Activated T-helper 2 cell treated with anti-CD3 and anti-CD28 coated beads, Interferon-gamma antibody, Interleukin-2, Interleukin-4, amounts not matched to agents 10 μg/mL and 5 μg/mL and 100 μg/mL, durations not matched to agents 14 hours and 24 hours and 36 hours (primary cell): ENCODE measurements at regions not wholly inside any gene's neighbourhood (a gene's known extent, or its start where the extent isn't known, plus 50 kb on each side); places are given as distances from the start of the nearest gene placed in this dataset.

Source experiments
- DNase-seq: peaks from one replicate; pipeline ENCODE4 v3.0.0; 2021; ENCODE audit warnings: low spot score
- H3K27ac Mint-ChIP-seq: one replicate; pipeline ENCODE4 v1.8.0; 2021; ENCODE audit warnings: mixed read lengths
- H3K27me3 Mint-ChIP-seq: one replicate; pipeline ENCODE4 v1.8.0; 2021; ENCODE audit warnings: low read depth, mixed read lengths
- H3K36me3 Mint-ChIP-seq: one replicate; pipeline ENCODE4 v1.8.0; 2021; ENCODE audit warnings: low read depth, mixed read lengths
- H3K4me1 Mint-ChIP-seq: one replicate; pipeline ENCODE4 v1.8.0; 2021; ENCODE audit warnings: low read depth, mixed read lengths
- H3K4me3 Mint-ChIP-seq: one replicate; pipeline ENCODE4 v1.8.0; 2021; ENCODE audit warnings: low read depth, mild to moderate bottlenecking, moderate library complexity, mixed read lengths
- H3K9me3 Mint-ChIP-seq: one replicate; pipeline ENCODE4 v1.8.0; 2021; ENCODE audit warnings: mixed read lengths
- intact Hi-C: fragments of 100-400 bp; cut with micrococcal nuclease; formaldehyde crosslinking; loops from one replicate; pipeline ENCODE4 v1.15.1; 2023

GRCh38 chr13:40338217-40338616, 328.2 kb downstream of the FOXO1 start:
- Mint-ChIP-seq H3K9me3 (no peaks in the 10 kb centered on the region), H3K4me3 (no peak overlapping the region), H3K4me1 (peaks cover 1% of the 10 kb centered on the region), H3K27me3 (no peaks in the 10 kb centered on the region), H3K27ac (no peak overlapping the region), H3K36me3 (no peaks in the 10 kb centered on the region)
- DNase-seq = no peak
- intact Hi-C loops = no loop called here

DNA sequence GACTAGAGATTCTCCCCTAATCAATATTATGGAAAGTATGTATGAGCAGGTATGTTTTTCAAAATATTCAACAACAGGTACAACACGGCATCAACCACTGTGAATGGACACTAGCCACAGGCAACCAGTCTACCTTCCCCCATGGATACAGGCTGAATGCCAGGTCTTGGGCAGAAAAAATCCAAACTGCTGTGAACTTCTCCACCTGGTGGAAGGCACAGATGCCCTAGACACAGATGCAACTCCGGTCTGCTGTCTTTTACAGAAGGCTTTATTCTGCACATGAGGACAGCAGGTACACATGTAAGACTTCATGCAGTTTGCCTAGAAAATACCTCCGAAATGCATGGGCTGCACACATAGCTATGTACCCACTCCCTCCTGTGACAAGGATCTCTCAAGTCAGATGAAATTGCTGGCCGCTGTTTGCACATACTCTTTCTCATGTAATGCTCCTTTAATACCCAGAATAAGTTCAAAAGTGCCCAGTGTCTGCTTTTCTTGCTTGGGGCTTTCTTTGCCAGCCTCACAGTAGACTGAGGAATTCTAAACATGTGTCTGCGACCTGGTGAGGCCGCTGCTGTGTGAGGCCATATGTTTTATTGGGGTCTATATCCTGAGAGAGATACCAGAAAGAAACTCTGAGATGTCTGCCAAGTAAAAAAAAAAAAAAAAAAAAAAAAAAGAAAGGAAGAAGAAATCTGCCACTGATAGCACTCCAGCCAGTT, 325.9 kb downstream of the FOXO1 start:
- H3K36me3 Mint-ChIP-seq = no peaks in the 10 kb centered on the region
- peaks cover 1% of the 10 kb centered on the region for H3K4me1 Mint-ChIP-seq
- no peak overlapping the region for H3K27ac Mint-ChIP-seq
- DNase-seq = no peak
- peaks cover 2% of the 10 kb centered on the region for H3K27me3 Mint-ChIP-seq
- intact Hi-C loops = no loop called here
- no peak overlapping the region for H3K4me3 Mint-ChIP-seq
- H3K9me3 Mint-ChIP-seq = no peaks in the 10 kb centered on the region

DNA sequence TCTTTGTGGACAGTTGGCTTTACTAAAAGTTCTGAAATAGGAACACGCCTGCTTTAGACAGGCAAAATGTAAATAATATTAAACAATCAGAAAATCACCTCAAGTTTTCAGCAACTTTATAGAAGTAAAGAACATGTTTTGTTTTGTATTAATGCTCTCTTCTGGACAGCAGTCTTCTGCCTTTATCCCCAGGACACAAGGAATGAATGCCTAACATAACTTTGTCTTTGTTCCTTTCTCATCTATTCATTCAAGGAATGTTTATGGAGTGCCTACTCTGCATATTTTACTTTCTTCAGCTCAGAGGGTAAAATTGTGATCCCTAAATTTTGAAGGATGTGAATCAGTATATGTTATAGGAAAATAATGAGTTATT, 325.4 kb downstream of the FOXO1 start:
- intact Hi-C loops = no loop called here
- H3K4me3 Mint-ChIP-seq = no peak overlapping the region
- H3K27me3 Mint-ChIP-seq = peaks cover 2% of the 10 kb centered on the region

GRCh38 chr13:40341501-40341900, 324.9 kb downstream of the FOXO1 start:
- Mint-ChIP-seq H3K4me3 (no peak overlapping the region), H3K9me3 (no peaks in the 10 kb centered on the region), H3K27ac (no peak overlapping the region), H3K36me3 (no peaks in the 10 kb centered on the region), H3K4me1 (peaks cover under 1% of the 10 kb centered on the region), H3K27me3 (peaks cover 2% of the 10 kb centered on the region)
- intact Hi-C loops = no loop called here
- DNase-seq = no peak

More for the DNA sequence above, 325.4 kb downstream of the FOXO1 start:
- DNase-seq = no peak
- no peaks in the 10 kb centered on the region for H3K36me3 Mint-ChIP-seq
- no peaks in the 10 kb centered on the region for H3K9me3 Mint-ChIP-seq
- peaks cover 1% of the 10 kb centered on the region for H3K4me1 Mint-ChIP-seq
- H3K27ac Mint-ChIP-seq = no peak overlapping the region

DNA sequence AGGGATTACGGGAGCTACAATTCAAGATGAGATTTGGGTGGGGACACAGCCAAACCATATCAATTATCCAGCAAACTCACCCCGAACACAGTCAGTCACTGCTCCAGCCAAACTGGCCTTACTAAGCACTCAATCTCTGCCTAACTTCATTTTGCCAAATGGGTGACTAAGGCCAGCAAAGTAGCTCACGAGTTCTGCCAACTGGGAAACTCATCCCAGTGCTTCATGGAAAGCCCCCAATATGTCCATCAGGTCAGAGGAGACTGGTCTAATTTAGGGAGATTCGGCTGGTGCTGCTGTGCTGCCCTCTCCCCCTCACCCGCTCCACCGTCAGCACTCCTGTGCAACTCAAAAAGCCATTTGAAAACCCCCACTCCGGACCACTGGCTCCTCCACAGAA, 324.0 kb downstream of the FOXO1 start:
- intact Hi-C loops = no loop called here
- no peaks in the 10 kb centered on the region for H3K4me1 Mint-ChIP-seq
- H3K9me3 Mint-ChIP-seq = no peaks in the 10 kb centered on the region
- no peak overlapping the region for H3K4me3 Mint-ChIP-seq
- H3K27me3 Mint-ChIP-seq = peaks cover 2% of the 10 kb centered on the region
- DNase-seq = no peak
- H3K27ac Mint-ChIP-seq = no peak overlapping the region
- H3K36me3 Mint-ChIP-seq = no peaks in the 10 kb centered on the region

DNA sequence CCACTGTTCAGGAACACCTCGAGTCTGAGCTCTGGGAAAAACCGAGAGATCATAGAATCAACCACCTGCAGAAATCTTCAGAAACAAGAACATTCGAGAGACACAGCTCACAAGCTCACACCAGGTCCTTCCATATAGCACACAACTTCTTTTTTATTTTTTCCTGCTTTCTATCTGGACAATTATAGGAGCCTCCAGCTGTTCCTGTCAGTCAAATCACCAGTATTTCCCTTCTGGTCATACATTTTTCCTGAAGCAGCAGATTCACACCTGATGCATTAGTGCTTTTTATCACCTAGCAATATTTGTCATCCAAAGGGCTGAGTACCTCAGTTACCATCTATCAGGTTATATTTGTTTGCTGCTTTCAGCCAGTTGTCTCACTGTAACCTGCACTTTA, 323.5 kb downstream of the FOXO1 start:
- no peak overlapping the region for H3K4me3 Mint-ChIP-seq
- H3K36me3 Mint-ChIP-seq = no peaks in the 10 kb centered on the region
- intact Hi-C loops = no loop called here
- no peak overlapping the region for H3K27ac Mint-ChIP-seq
- DNase-seq = no peak
- H3K27me3 Mint-ChIP-seq = peaks cover 2% of the 10 kb centered on the region
- no peaks in the 10 kb centered on the region for H3K9me3 Mint-ChIP-seq
- no peaks in the 10 kb centered on the region for H3K4me1 Mint-ChIP-seq

GRCh38 chr13:40343550-40344269, 322.7 kb downstream of the FOXO1 start:
- Mint-ChIP-seq H3K9me3 (no peaks in the 10 kb centered on the region), H3K36me3 (no peaks in the 10 kb centered on the region), H3K4me1 (no peaks in the 10 kb centered on the region), H3K27ac (no peak overlapping the region), H3K4me3 (no peak overlapping the region), H3K27me3 (peaks cover 2% of the 10 kb centered on the region)
- intact Hi-C loops = no loop called here
- no peak for DNase-seq

DNA sequence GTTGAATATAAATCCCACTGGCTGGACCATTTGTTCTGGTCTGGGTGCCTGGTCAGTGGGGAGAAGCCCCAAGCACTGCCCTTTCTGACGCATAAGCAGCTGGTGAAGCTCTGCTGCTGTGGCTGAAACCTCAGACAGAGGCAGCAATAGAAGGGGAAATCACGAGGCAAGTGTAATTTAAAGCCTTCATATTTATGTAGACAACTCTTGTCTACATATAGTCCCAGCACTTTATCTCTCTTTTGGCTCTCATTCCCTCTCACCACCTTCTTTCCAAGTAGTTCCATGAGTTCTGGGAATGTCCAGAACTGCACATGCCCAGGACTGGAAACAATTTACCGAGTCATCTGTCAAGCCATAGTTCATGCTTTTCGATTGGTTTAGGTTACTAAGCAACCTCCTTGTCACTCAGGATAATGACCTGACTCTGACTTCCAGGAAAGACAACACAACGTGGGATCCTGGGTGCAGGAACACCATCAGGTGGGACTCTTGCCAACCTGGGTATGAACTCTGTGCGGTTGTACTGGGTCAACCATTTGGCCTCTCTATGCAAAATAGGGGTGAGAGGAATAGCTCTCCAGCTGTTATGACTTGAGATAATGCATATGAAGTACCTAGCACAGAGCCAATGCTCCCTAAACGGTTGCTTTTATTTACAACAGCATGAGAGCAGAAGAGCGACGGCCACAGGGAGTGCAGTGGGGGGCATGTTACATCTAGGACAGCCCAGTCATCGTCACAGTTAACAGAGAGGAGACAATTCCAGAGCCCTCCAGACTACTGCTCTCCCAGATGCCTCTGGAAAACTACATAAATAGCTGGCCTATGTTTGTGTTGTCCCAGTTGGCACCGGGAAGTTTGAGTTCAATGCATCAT, 321.9 kb downstream of the FOXO1 start:
- H3K27me3 Mint-ChIP-seq = peaks cover 2% of the 10 kb centered on the region
- H3K36me3 Mint-ChIP-seq = no peaks in the 10 kb centered on the region
- no peak overlapping the region for H3K4me3 Mint-ChIP-seq
- H3K9me3 Mint-ChIP-seq = no peaks in the 10 kb centered on the region
- no peak for DNase-seq
- intact Hi-C loops = no loop called here
- H3K4me1 Mint-ChIP-seq = no peaks in the 10 kb centered on the region
- no peak overlapping the region for H3K27ac Mint-ChIP-seq

GRCh38 chr13:40345149-40345514, 321.3 kb downstream of the FOXO1 start:
- Mint-ChIP-seq H3K36me3 (no peaks in the 10 kb centered on the region), H3K27ac (no peak overlapping the region), H3K4me3 (no peak overlapping the region), H3K27me3 (peaks cover 2% of the 10 kb centered on the region), H3K4me1 (no peaks in the 10 kb centered on the region), H3K9me3 (no peaks in the 10 kb centered on the region)
- intact Hi-C loops = no loop called here
- DNase-seq = no peak

GRCh38 chr13:40345654-40346372, 320.6 kb downstream of the FOXO1 start:
- no peaks in the 10 kb centered on the region for H3K36me3 Mint-ChIP-seq
- no peaks in the 10 kb centered on the region for H3K9me3 Mint-ChIP-seq
- no peak for DNase-seq
- no peak overlapping the region for H3K4me3 Mint-ChIP-seq
- H3K4me1 Mint-ChIP-seq = no peaks in the 10 kb centered on the region
- peaks cover 2% of the 10 kb centered on the region for H3K27me3 Mint-ChIP-seq
- H3K27ac Mint-ChIP-seq = no peak overlapping the region
- intact Hi-C loops = no loop called here

GRCh38 chr13:40346592-40346991, 319.8 kb downstream of the FOXO1 start:
- no peak for DNase-seq
- Mint-ChIP-seq H3K27me3 (peaks cover 2% of the 10 kb centered on the region), H3K4me3 (no peak overlapping the region), H3K36me3 (no peaks in the 10 kb centered on the region), H3K4me1 (no peaks in the 10 kb centered on the region), H3K27ac (no peak overlapping the region), H3K9me3 (no peaks in the 10 kb centered on the region)
- intact Hi-C loops = no loop called here

DNA sequence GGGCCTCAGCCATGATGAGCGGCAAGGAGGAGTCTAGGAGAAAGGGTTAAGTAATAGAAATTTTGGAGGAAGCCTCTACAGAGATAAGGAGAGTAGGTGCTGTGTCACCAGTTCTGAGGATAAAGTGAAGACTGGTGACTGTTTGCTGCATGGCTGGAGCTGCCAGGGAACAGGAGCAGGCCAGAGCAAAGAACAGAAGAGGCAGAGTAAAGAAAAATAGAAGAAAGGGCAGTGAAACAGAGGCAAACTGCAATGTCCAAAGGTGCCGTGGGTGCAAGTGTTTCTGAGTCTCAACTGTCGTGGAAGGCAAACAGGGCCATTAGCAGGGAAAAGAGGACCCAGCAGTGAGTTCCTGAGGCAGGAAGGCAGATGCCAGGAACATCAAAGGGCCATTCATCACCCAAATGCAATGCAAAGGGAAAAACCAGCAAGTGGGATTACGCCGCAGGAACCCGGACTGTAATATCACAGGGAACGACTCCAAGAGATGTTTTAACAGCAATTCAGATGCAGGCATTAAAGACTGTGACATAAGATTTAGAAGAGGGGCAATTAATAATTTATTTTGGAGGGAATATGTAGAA, 318.3 kb downstream of the FOXO1 start:
- H3K9me3 Mint-ChIP-seq = no peaks in the 10 kb centered on the region
- H3K4me3 Mint-ChIP-seq = no peak overlapping the region
- no peak overlapping the region for H3K27ac Mint-ChIP-seq
- H3K36me3 Mint-ChIP-seq = no peaks in the 10 kb centered on the region
- intact Hi-C loops = no loop called here
- H3K4me1 Mint-ChIP-seq = no peaks in the 10 kb centered on the region
- DNase-seq = no peak
- H3K27me3 Mint-ChIP-seq = peaks cover 2% of the 10 kb centered on the region
